ENCODE measurements at regions not wholly inside any gene's neighbourhood (a gene's known extent, or its start where the extent isn't known, plus 50 kb on each side); places are given as distances from the start of the nearest gene placed in this dataset.
"Not testable (repeated sequence)": the region's sequence is repeated elsewhere in the genome, so short reads cannot be mapped to it uniquely, and the experiment has no call there.

DNA sequence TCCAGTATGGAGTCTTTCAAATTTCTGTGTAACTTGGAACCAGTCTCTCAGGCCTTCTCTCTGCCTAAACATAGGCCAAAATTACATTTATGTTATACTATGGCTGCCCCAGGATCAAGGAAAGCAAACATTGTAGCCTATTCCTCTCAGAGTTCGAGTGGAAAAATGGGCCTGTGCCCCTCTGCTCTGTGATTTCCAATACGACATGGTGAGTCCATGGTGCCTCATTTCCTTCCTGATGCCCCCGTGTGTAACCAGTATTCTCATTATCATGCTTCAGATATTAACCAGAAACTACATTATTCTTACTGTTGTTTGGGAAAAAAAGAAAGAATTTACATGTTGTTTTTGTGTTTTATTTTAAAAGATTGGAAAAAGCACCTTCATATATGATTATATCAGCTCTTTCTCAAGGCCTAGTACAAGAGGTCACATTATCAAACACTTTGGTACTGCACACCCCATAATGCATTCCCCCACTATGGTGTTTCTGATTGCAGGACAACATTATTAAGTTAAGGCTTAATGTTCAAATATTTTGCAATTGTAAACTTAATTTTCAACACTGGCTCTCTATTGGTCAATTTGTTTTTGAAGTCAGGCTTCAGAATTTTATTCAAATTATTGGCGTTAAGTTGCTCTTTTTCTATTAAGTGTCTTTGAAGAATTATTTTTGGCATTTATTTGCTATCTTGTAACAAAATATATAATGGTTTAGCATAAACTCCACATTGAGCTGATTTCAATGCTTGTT is 151.8 kb upstream of the SLC27A6 start:
- DNase-seq: no peak

DNA sequence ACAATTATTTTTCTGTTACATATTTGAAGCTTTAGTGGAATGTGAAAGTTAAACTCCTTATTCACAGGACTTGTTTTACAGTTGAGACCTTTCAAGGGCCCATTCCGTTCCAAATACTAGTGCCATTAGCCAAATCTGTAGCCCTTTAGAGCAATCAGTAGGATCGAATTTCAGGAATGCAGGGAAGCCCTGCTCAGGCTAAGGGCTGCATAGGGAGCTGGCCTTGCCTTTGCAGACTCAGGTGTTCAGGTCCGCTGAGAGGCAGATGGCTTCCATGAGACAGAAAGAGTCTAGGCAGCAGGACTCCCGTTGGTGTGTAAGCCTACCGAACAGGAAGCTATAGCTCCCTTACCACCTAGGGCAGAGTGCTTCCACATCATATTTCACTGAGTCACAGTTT is 150.1 kb upstream of the SLC27A6 start:
- no peak for DNase-seq

DNA sequence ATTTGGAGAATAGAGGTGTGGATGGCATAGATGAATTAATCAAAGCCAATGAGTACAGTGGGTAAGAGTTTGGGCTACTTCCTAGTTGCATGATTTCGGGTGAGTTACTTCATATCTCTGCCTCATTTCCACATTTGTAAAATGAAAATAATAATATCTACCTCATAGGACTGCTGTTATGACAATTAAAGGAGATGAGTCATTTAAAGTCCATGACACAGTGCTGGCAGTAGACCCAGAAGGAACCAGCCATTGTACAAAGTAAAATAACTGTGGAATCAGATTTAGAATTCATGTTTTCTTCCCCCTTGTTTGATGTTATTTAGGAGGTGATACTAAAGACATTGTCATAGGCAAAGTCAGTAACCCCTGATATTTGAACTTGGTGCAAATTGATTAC is 139.5 kb upstream of the SLC27A6 start:
- no peak for DNase-seq

DNA sequence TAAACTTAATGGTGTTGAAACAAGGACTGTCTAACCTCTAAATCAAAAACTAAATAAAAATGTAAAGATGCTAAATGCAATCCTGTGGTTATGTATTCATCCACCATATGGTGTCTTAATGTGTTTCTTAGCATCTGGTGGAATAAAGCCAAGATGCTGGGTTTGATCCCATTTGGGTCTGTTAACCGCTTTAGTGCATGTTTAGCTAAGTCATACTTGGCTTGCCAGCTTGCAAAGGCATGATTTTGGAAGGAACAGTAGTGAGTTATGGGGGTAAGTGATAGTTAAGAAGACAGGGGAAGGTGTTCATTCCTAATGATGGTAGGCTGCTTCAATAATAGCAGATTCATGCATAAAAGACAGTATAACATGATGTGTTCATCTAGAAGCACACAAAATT is 139.0 kb upstream of the SLC27A6 start:
- DNase-seq: peak; percentile 86

DNA sequence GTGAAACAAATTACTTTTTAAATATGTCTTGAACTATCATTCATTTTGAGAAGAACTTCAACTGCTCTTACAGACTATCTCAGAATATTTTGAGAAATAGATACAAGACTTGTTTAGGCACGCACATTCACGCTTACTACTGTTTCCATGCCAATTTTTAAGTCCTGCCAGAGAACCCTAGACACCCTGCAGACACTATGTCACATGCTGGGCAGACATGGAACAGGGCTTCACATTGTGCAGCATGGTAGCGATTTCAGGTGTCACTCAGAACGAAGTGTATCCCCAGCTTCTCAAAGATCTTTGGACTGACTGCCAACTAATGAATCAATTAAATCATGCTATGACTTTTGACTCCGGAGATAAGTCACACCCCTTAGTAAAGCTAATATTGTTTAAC is 128.7 kb upstream of the SLC27A6 start:
- no peak for DNase-seq

DNA sequence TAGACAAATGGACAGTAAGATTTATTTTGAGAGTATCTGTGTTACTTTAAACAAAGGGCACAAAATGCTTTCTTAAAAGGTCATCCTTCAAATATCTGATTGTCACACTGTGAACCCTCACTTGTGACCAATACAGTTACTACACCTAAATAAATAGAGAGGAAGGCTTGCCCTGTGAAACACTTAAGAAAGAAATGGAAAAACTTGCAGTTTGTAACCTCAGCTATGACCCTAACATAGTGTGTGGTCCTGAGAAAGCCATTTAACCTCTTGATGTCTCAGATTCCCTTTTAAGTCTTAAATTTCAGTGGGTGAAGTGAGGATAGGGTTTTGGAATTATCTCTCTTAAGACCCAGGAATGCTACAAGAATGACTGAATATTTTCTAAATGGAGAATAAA is 126.7 kb upstream of the SLC27A6 start:
- DNase-seq: no peak

DNA sequence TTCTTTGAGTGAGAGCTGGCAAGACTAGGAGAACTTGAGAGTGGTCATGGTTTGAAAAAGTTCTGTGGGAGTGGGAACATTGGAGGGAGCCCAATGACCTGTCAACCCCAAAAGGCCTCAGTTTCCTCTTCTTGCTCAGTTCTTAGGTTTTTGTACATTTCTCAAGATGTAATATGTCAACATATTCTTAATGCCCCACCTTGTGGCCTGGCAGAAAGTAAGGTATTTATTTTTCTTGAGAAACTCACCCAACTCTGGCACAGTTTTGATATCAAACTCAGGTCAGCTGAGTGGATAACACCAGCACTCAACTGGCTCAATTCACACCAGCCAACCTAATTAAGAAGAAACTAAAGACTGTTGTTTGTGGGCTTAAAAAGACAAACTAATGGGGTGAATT is 123.0 kb upstream of the SLC27A6 start:
- no peak for DNase-seq

DNA sequence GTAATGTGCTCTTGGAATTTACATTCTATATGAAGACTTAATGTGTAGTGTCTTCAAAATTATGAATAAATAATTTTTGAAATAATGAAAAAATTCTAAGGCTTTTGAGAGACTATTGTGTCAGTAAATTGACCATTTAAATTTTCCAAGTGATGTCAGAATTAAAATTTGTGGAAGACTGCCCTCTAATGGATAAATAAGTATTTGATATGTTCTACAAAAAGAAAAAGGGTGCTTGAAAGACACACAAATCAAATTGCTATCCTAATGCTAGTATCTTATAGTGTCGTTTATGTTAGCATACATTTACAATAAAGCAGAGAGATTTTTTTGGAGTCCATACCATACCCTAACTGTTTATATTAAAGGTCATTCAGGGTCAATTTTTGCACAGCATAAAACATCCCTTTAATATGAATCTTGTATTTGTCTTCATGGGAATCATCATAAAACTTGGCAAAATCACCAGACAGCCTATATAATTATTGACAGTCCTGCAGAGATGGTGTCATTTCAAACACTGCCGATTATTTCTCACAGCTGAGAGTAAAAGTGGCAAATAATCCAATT is 120.8 kb upstream of the SLC27A6 start:
- peak; percentile 24 for DNase-seq

DNA sequence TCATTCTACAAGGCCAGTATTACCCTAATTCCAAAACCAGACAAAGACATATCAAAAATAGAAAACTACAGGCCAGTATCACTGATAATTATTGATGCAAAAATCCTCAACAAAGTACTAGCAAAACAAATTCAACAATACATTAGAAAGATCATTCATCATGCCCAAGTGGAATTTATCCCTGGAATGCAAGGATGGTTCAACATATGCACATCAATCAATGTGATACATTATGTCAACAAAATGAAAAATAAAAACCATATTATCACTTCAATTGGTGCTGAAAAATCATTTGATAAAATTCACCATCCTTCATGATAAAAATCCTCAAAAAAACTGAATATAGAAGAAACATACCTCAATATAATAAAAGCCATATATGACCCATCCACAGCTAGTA is 115.2 kb upstream of the SLC27A6 start:
- DNase-seq: no peak

DNA sequence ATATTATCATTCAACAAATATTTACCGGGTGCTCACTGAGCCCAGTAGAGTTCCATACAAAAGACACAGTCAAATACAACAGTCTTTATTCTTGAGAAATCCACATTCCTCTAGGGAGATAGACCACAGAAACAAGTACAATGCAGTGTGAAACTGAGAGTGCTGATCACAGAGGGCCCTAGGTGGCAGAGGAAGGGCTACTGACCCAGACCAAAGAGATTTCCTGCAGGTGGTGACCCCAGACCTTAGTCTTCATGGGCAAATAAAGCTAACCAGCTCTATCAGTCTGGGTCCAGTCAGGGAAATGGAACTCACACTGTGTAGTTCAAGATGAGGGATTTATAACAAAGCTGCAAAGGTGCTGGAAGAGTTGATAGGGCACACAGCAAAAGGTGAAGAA is 110.4 kb upstream of the SLC27A6 start:
- no peak for DNase-seq

DNA sequence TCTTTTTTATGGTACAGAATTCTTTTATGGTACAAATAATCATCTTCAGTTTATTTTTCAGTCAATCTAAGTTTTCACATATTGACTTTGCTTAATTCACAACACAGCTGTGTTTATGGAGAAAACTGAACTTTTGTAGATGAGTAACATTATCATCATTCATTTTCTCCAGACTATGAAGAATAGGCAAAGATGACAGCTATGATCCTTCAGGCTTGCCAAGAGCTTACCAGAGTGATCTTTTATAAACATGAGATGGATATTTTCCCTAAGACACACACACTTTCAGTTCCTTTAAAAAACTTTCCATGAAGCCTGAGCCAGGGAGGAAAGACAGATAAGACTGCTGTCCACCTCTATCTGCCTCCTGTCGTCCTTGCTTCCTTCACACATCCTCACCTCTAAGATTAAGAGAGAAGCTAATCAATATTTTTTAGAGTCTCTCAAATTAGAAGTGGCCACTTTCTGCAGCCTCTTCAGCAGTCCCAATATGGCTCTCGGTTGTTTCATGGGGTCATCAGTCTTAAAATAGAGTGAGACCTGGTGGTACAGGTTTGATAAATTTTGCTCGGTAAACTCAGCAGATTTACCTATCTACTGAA is 108.1 kb upstream of the SLC27A6 start:
- no peak for DNase-seq

DNA sequence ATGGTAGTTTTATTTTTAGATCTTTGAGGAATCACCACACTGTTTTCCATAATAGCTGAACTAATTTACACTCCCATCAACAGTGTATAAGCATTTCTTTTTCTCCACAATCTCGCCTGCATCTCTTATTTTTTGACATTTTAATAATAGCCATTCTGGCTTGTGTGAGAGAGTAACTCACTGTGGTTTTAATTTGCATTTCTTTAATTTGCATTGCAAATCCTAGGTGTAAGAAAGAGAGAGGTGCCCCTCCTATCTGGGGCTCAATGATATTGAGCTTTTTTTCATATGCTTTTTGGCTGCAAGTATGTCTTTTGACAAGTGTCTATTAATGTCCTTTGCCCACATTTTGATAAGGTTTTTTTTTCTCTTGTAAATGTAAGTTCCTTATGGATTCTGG is 106.3 kb upstream of the SLC27A6 start:
- DNase-seq: no peak

DNA sequence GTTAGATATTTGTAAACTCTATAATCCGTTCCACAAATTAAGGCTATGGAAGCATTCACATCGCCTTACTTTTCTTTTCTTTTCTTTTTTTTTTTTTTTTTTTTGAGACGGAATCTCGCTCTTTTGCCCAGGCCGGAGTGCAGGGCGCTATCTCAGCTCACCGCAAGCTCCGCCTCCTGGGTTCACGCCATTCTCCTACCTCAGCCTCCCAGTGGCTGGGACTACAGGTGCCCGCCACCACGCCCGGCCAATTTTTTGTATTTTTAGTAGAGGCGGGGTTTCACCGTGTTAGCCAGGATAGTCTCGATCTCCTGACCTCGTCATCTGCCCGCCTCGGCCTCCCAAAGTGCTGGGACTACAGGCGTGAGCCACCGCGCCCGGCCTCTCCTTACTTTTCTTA is 104.1 kb upstream of the SLC27A6 start:
- DNase-seq: not testable (repeated sequence)

DNA sequence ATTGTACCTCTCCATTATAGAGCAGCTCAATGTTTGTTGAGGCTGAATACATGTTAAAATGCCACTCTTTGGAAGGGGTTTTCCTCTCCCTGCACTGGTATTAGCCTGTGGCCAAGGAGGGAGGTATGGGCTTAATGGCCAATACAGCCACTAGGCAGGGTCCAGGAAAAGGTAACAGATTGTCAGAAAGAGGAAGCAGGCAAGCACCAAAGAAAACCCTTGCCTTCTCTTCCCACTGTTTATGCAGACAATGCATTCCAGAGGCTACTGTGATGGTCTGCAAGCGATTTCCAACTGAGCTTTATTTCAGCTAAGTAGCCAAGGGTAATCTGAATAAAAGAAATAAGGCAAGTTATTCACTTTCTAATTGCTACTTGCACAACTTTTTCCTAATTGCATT is 95.3 kb upstream of the SLC27A6 start:
- no peak for DNase-seq

DNA sequence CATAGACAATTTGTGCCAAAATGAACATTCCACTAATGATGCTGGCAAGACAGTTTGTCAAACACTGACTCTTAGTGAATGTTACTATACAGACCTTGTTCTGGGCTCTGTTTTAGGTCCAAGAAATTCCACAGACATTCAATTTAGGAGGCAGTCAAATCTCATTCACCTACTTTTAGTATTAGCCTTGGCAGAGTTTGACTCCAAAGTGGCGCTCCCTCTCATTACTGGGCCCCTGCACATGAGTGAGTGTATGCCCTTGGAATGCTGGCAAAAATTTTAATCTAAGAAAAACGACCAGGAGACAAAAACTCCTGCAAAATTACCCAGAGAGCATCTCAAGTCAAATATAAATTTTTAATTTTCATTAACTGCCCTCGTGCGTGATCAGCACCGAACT is 94.9 kb upstream of the SLC27A6 start:
- DNase-seq: no peak

DNA sequence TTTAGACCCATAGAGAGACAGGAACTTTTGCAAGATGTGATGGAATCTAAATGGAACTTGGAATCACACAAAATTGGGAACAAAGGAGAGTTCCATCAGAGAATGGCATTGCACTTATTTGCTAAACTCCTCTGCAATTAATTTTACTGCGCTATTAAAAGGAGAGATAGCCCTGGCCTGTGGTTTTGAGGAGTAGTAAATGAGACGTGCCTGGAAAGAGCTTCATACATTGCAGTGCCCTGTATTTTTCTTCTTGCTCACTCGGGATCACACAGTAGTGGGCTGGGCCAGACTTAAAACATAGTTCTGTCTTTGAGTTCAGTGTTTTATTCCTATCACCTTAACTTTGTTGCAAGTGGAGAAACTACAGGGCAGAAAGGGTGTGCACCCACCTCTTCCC is 94.4 kb upstream of the SLC27A6 start:
- DNase-seq: no peak

DNA sequence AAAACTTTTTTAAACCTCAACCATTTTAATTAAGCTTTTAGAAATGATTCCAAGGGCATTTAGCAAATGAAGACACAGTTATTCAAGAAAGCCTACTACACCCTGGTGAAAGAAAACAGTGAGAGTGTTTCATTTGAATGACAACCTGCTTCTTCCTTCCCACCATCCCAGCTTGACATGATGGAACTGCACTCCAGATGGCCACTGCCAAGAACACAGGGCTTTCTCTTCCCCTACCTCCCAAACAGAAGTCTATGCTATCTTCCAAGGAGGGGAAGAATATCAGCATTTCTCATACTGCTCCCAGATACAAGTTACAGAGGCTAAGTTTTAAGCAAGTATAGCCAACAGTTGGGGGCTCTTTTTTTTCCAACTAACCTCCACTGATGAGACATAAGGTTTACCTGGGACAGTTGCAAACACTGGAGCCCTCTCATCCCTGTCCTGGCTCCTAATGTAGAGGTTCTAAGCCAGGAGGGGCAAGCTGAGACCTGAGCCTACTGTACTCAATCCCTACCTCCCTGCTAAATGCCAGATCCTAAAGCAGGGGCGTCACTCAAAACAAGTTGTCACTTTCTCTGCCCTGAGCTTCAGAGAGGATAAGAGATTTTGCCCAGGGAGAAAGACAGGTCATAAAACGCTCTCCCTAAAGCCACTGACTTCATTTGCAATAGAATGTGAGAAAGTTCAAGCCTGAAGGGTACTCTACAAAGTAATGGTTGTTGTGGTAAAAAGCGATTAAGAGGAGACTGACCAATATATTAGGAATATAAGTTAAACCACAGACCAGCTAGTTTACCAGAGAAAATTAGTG is 88.5 kb upstream of the SLC27A6 start:
- no peak for DNase-seq

DNA sequence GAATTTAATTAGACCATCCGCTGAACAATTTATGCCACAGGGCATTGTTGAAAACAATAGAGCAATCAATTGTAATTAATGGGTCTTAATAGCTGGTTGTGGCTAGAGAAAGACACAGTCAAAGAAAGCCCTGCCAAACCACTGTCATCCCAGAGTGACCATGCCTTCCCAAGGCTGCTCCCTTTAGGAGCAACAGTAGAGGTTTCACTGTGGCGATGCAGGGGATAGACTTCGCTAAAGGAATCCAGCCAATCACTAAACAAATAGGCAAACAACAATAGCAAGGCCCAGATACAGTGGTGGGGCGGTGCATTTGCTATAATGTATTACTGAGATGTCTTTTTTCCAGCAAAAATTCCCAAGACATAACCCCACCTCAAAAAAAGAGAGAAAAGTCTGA is 87.8 kb upstream of the SLC27A6 start:
- DNase-seq: no peak

DNA sequence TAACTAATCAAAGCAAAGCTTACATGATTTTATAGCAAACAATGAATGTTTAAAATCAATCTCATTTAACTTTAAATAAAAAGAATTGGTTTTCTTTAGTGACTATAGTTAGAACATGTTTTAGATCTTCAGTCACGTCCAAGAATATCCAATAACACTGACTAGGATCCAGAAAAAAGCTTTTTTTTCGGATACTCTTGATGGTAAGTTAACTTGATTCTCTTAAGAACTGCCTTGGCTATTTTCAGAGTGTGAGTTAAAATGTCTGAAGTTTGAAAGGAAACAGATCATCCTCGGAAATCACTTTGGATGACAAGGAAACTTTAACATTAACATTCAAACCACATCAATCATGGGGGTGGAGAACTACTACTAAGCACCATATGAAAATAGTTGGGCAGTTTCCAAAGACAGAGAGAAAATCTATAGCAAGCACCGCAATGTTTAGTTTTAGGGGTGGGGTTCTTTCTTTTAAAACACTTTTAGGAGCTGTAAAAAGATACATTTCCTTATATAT is 83.7 kb upstream of the SLC27A6 start:
- DNase-seq: no peak

DNA sequence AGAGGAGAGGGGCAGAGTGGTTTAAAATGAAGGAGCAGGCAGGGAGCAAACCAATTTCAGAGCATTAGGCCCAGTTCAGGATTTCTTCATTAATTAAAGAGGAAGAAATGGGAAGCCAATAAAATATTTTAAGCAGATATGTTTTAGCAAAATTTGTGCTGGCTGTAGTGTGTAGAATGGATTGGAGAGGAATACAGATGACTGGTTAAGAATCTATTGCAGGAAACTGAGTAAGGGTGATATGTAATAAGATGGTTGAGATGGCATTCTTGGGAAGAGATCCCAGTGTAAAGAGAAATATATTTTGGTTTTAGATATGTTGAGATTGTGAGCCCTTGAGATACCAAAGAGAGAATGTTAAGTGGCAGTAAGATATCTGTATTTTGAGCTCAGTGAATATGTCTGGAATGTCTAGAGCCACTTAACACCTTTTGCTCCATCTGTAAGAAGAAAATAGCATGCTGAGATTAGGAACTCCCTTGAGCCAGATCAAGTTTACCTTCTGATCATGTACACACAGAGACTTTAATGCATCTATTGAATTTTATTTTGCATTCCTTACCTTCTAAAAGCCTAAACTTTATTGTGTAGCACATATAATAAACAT is 79.5 kb upstream of the SLC27A6 start:
- DNase-seq: no peak

DNA sequence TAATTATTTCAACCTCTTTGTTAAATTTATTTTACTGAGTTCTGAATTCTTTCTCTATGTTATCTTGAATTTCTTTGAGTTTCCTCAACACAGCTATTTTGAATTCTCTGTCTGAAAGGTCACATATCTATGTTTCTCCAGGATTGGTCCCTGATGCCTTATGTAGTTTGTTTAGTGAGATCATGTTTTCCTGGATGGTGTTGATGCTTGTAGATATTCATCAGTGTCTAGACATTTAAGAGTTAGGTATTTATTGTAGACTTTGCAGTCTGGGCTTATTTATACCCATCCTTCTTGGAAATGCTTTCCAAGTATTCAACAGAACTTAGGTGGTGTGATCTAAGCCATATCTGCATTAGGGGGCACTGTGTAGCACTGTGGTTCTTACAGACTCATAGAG is 70.2 kb upstream of the SLC27A6 start:
- DNase-seq: no peak

DNA sequence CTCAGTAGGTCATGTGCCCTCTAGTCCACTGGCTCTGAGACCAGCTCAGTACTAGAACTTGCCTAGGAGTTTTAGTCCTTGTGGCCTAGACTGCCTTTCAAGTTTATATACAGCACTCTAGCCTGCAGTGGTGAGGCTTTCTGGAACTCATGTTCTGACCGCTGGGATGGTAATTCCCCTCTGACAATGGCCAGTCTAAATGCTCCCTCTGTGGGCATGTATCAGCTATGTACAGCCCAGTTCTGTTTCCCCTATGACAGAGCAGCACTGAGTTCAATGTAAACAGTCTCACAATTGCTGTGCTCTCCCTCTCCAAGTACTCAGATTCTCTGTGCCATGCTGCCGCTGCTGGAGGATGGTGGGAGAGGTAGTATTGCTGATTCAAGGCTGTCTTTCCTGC is 68.6 kb upstream of the SLC27A6 start:
- DNase-seq: no peak

DNA sequence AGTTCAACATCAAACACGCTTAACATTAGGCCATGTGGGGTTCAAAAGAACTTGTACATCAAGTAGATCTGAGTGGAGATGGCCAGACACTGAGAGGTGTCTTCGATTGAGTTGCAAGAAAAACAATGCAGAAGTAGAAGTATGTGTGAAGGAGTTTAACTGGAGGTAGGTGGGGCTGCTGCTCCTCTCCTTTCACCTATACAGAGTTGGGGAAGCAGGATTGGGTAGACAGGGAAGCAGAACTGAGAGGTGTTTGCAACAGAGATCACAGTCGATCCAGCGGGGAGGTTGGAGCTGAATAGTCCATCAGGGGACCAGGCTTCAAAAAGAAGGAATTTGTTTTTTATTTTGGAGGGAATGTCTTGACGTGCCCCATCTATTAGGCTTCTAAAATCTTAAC is 61.7 kb upstream of the SLC27A6 start:
- no peak for DNase-seq
